Smooth muscle cell (in vitro differentiated cells): ENCODE measurements at regions not wholly inside any gene's neighbourhood (a gene's known extent, or its start where the extent isn't known, plus 50 kb on each side); places are given as distances from the start of the nearest gene placed in this dataset.

Experiments used
- DNase-seq: peaks from one replicate; lab custom pipeline; 2025; ENCODE audit not compliant: unreplicated experiment; lab: John Stamatoyannopoulos, UW
- H2AFZ ChIP-seq: fragments of 200-600 bp; sonication (generic); 2 replicates; pipeline ENCODE4 v1.6.0; 2016; ENCODE audit warnings: antibody characterized with exemption, low read depth, mild to moderate bottlenecking
- H3F3A ChIP-seq: fragments of 200-600 bp; sonication (generic); 2 replicates; pipeline ENCODE4 v1.6.0; 2017; ENCODE audit warnings: antibody characterized with exemption, low read depth
- H3K27ac ChIP-seq: fragments of 200-600 bp; sonication (generic); 2 replicates; pipeline ENCODE4 v1.5.1; 2016; ENCODE audit warnings: low read depth, mild to moderate bottlenecking
- H3K27me3 ChIP-seq: fragments of 200-600 bp; sonication (generic); 2 replicates; pipeline ENCODE4 v1.6.1; 2016; ENCODE audit warnings: low read depth, mild to moderate bottlenecking
- H3K36me3 ChIP-seq: fragments of 200-600 bp; sonication (generic); 2 replicates; pipeline ENCODE4 v1.5.1; 2016; ENCODE audit warnings: low read depth
- H3K4me1 ChIP-seq: fragments of 200-600 bp; sonication (generic); 2 replicates; pipeline ENCODE4 v1.5.1; 2016; ENCODE audit warnings: low read depth
- H3K4me2 ChIP-seq: fragments of 200-600 bp; sonication (generic); 2 replicates; pipeline ENCODE4 v1.6.0; 2016; ENCODE audit warnings: mild to moderate bottlenecking
- H3K4me3 ChIP-seq: fragments of 200-600 bp; sonication (generic); 2 replicates; pipeline ENCODE4 v1.5.1; 2016; ENCODE audit warnings: mild to moderate bottlenecking
- H3K79me2 ChIP-seq: fragments of 200-600 bp; sonication (generic); 2 replicates; pipeline ENCODE4 v1.6.0; 2016; ENCODE audit warnings: low read depth, mild to moderate bottlenecking
- H3K9ac ChIP-seq: fragments of 200-600 bp; sonication (generic); 2 replicates; pipeline ENCODE4 v1.6.0; 2016; ENCODE audit warnings: low read depth
- H3K9me3 ChIP-seq: fragments of 200-600 bp; sonication (generic); replicated peaks from 2 replicates; pipeline ENCODE4 v1.5.1; 2016; ENCODE audit warnings: low read depth
- H4K20me1 ChIP-seq: fragments of 200-600 bp; sonication (generic); 2 replicates; pipeline ENCODE4 v1.6.0; 2016; ENCODE audit warnings: low read depth
- CTCF ChIP-seq: fragments of 200-600 bp; sonication (generic); IDR thresholded peaks from 2 replicates; pipeline ENCODE4 v1.5.1; 2017; ENCODE audit warnings: borderline replicate concordance, mild to moderate bottlenecking, antibody characterized with exemption; ENCODE audit not compliant: insufficient read depth, poor library complexity, severe bottlenecking
- WGBS: methylation state at CpG from one replicate; pipeline ENCODE4 v1.1.7; 2016; ENCODE audit warnings: low lambda C conversion rate; 5-methylcytosine and 5-hydroxymethylcytosine counted together

DNA sequence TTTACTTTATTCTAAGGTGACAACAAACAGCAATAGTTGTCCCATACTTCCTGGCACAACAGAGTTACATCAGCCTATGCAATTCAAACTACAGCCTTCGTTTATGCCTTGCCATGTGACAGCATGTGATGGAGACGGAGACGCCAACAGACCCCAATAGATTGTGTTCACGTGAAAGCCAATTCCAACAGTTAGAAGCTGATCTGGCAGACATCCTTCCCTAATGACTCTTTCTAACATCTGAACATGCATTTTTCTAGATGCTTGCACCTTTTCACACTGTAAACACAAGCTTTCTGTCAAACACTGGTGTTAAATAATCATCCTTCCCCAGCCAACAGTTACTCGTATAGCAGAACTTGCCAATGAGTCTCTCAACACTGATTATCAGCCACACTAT is 694.4 kb upstream of the ALCAM start:
- Histone ChIP-seq H3K4me1 (no peaks in the 10 kb centered on the region), H3K79me2 (no peaks in the 10 kb centered on the region), H3K27me3 (no peaks in the 10 kb centered on the region), H3K36me3 (no peaks in the 10 kb centered on the region), H3K4me2 (no peak overlapping the region), H4K20me1 (no peaks in the 10 kb centered on the region), H2AFZ (no peak overlapping the region), H3K4me3 (no peak overlapping the region), H3K27ac (no peak overlapping the region), H3F3A (no peaks in the 10 kb centered on the region), H3K9me3 (no peaks in the 10 kb centered on the region), H3K9ac (no peak overlapping the region)
- DNase-seq = no peak
- 93% methylated on average over 5 of the region's 5 CpGs for whole genome bisulfite sequencing
- TF ChIP-seq CTCF = no peak

GRCh38 chr3:104673981-104674380 is 692.7 kb upstream of the ALCAM start:
- Histone ChIP-seq H4K20me1 (no peaks in the 10 kb centered on the region), H3K4me2 (peak overlapping the region; percentile 33), H3K79me2 (no peaks in the 10 kb centered on the region), H3K4me1 (no peaks in the 10 kb centered on the region), H3K4me3 (no peak overlapping the region), H3F3A (no peaks in the 10 kb centered on the region), H2AFZ (peak overlapping the region; percentile 56), H3K27me3 (no peaks in the 10 kb centered on the region), H3K9me3 (no peaks in the 10 kb centered on the region), H3K27ac (peak overlapping the region; percentile 8), H3K9ac (no peak overlapping the region), H3K36me3 (no peaks in the 10 kb centered on the region)
- TF ChIP-seq CTCF = no peak
- DNase-seq = no peak
- 37% methylated on average over 2 of the region's 2 CpGs for WGBS

DNA sequence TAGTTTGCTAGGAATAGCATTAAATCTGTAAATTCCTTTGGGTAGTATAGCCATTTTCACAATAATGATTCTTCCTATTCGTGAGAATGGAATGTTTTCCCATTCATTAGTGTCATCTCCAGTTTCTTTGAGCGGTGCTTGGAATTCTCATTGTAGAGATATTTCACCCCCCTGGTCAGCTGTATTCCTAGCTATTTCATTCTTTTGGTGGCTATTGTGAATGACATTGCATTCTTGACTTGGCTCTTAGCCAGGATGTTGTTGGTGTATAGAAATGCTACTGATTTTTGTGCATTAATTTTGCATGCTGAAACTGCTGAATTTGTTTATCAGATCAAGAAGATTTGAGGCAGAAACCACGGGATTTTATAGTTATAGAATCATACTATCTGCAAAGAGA is 690.5 kb upstream of the ALCAM start:
- Histone ChIP-seq H3K36me3 (no peaks in the 10 kb centered on the region), H3K4me3 (no peak overlapping the region), H3K27ac (no peak overlapping the region), H3F3A (no peaks in the 10 kb centered on the region), H3K4me1 (no peaks in the 10 kb centered on the region), H3K9me3 (no peaks in the 10 kb centered on the region), H4K20me1 (no peaks in the 10 kb centered on the region), H3K79me2 (no peaks in the 10 kb centered on the region), H3K9ac (no peak overlapping the region), H2AFZ (no peak overlapping the region), H3K27me3 (no peaks in the 10 kb centered on the region), H3K4me2 (no peak overlapping the region)
- no peak for DNase-seq
- 78% methylated on average over 3 of the region's 3 CpGs for WGBS
- no peak for TF ChIP-seq CTCF

DNA sequence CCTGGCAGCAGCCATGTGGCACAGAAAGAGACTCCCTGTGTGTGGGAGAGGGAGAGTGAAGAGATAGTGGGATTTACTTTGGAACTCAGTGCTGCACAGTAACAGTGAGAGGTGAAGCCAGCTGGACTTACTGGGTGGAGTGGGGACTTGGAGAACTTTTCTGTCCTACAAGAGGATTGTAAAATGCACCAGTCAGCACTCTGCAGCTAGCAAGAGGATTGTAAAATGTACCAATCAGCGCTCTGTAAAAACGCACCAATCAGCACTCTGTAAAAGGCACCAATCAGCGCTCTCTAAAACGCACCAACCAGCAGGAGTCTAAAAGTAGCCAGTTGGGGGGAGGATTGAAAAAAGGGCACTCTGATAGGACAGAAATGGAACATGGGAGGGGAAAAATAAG is 688.8 kb upstream of the ALCAM start:
- H3K27ac ChIP-seq = no peak overlapping the region
- no peak for TF ChIP-seq CTCF
- no peaks in the 10 kb centered on the region for H3K79me2 ChIP-seq
- no peaks in the 10 kb centered on the region for H3K4me1 ChIP-seq
- H3F3A ChIP-seq = no peaks in the 10 kb centered on the region
- H3K4me3 ChIP-seq = no peak overlapping the region
- H3K27me3 ChIP-seq = no peaks in the 10 kb centered on the region
- no peak overlapping the region for H2AFZ ChIP-seq
- H3K9ac ChIP-seq = no peak overlapping the region
- no peak overlapping the region for H3K4me2 ChIP-seq
- no peaks in the 10 kb centered on the region for H4K20me1 ChIP-seq
- no peaks in the 10 kb centered on the region for H3K9me3 ChIP-seq
- 90% methylated on average over 4 of the region's 4 CpGs for WGBS
- no peak for DNase-seq
- H3K36me3 ChIP-seq = no peaks in the 10 kb centered on the region
